Brain microvascular endothelial cell (primary cell): ENCODE measurements at regions not wholly inside any gene's neighbourhood (a gene's known extent, or its start where the extent isn't known, plus 50 kb on each side); places are given as distances from the start of the nearest gene placed in this dataset.
A peak's percentile ranks its signal among the peaks of the same experiment; 100 is the strongest.

Experiments
- DNase-seq: peaks from one replicate; pipeline ENCODE4 v3.0.0-alpha.2; 2020
- H3K27ac ChIP-seq: fragments of 250-450 bp; sonication (Bioruptor Pico); 2 replicates; pipeline ENCODE4 v1.5.1; 2020; ENCODE audit warnings: mild to moderate bottlenecking, moderate library complexity
- H3K27me3 ChIP-seq: fragments of 250-450 bp; sonication (Bioruptor Pico); replicated peaks from 2 replicates; pipeline ENCODE4 v1.5.1; 2020; ENCODE audit warnings: mild to moderate bottlenecking
- H3K36me3 ChIP-seq: fragments of 250-450 bp; sonication (Bioruptor Pico); replicated peaks from 2 replicates; pipeline ENCODE4 v1.5.1; 2020; ENCODE audit warnings: mild to moderate bottlenecking
- H3K4me3 ChIP-seq: 2 replicates; pipeline ENCODE4 v1.5.1; 2011; ENCODE audit warnings: low read depth, mild to moderate bottlenecking, control low read depth, low read length, moderate library complexity
- CTCF ChIP-seq: IDR thresholded peaks from 2 replicates; pipeline ENCODE4 v1.5.1; 2011; ENCODE audit warnings: low read depth, mild to moderate bottlenecking, moderate library complexity, low read length, control low read depth, inconsistent platforms; ENCODE audit errors: missing control alignments
- in situ Hi-C: cut with HindIII; loops from 2 replicates; pipeline ENCODE4 v1.10.0; 2017; ENCODE audit warnings: low sequenced_read_pairs, low pct_ligation_motif_present

GRCh38 chr2:158043181-158043948 is 58.3 kb upstream of the UPP2 start:
- in situ Hi-C loops = no loop called here
- no peak for TF ChIP-seq CTCF
- H3K36me3 ChIP-seq = no peaks in the 10 kb centered on the region
- no peak for DNase-seq
- H3K27ac ChIP-seq = no peak overlapping the region
- no peak overlapping the region for H3K4me3 ChIP-seq
- H3K27me3 ChIP-seq = no peaks in the 10 kb centered on the region

- H3K36me3 ChIP-seq = no peaks in the 10 kb centered on the region
- H3K27ac ChIP-seq = no peak overlapping the region
- no peak for TF ChIP-seq CTCF
- no peak overlapping the region for H3K4me3 ChIP-seq
- in situ Hi-C loops = no loop called here
- no peaks in the 10 kb centered on the region for H3K27me3 ChIP-seq
- no peak for DNase-seq
Measured at GRCh38 chr2:158042666-158043065, 59.0 kb upstream of the UPP2 start.

GRCh38 chr2:158042245-158042644 is 59.4 kb upstream of the UPP2 start:
- Histone ChIP-seq H3K4me3 (no peak overlapping the region), H3K36me3 (no peaks in the 10 kb centered on the region), H3K27me3 (no peaks in the 10 kb centered on the region), H3K27ac (no peak overlapping the region)
- in situ Hi-C loops = no loop called here
- DNase-seq = no peak
- no peak for TF ChIP-seq CTCF

- no peak for DNase-seq
- in situ Hi-C loops = no loop called here
- TF ChIP-seq CTCF = no peak
- Histone ChIP-seq H3K27ac (no peak overlapping the region), H3K4me3 (no peak overlapping the region), H3K27me3 (no peaks in the 10 kb centered on the region), H3K36me3 (no peaks in the 10 kb centered on the region)
Measured at GRCh38 chr2:158041400-158041799, 60.3 kb upstream of the UPP2 start.

GRCh38 chr2:158038901-158039300 is 62.8 kb upstream of the UPP2 start:
- Histone ChIP-seq H3K27ac (no peak overlapping the region), H3K36me3 (no peaks in the 10 kb centered on the region), H3K4me3 (no peak overlapping the region), H3K27me3 (no peaks in the 10 kb centered on the region)
- in situ Hi-C loops = no loop called here
- TF ChIP-seq CTCF = no peak
- no peak for DNase-seq

GRCh38 chr2:158034198-158034866 is 67.3 kb upstream of the UPP2 start:
- TF ChIP-seq CTCF = peak; percentile 73
- no peak overlapping the region for H3K4me3 ChIP-seq
- H3K36me3 ChIP-seq = no peaks in the 10 kb centered on the region
- in situ Hi-C loops = no loop called here
- H3K27ac ChIP-seq = no peak overlapping the region
- DNase-seq = peak; percentile 73
- no peaks in the 10 kb centered on the region for H3K27me3 ChIP-seq
